Neural cell (in vitro differentiated cells): ENCODE measurements at regions not wholly inside any gene's neighbourhood (a gene's known extent, or its start where the extent isn't known, plus 50 kb on each side); places are given as distances from the start of the nearest gene placed in this dataset.

Experiments used
- CTCF ChIP-seq: fragments of 450-650 bp; IDR thresholded peaks from 2 replicates; pipeline ENCODE4 v1.5.1; 2014; ENCODE audit warnings: antibody characterized with exemption, mild to moderate bottlenecking, moderate library complexity; ENCODE audit not compliant: poor library complexity, severe bottlenecking
- EZH2 ChIP-seq: fragments of 200-600, 300-800 bp; shearing (Covaris generic), sonication (generic); IDR thresholded peaks from 2 replicates; pipeline ENCODE4 v1.6.1; 2014; ENCODE audit warnings: antibody characterized with exemption, low read length, borderline replicate concordance, mild to moderate bottlenecking; ENCODE audit not compliant: insufficient read depth, poor library complexity, severe bottlenecking
- SMC3 ChIP-seq: fragments of 450-650 bp; conservative IDR thresholded peaks from 2 replicates; pipeline ENCODE4 v1.6.1; 2014; ENCODE audit warnings: antibody characterized with exemption, mild to moderate bottlenecking, moderate library complexity; ENCODE audit not compliant: poor library complexity

- TF ChIP-seq EZH2 (no peak), CTCF (no peak), SMC3 (no peak)
Measured at GRCh38 chr7:46742601-46743000, 821.5 kb upstream of the IGFBP3 start.
